Endothelial cell (in vitro differentiated cells): ENCODE measurements at regions not wholly inside any gene's neighbourhood (a gene's known extent, or its start where the extent isn't known, plus 50 kb on each side); places are given as distances from the start of the nearest gene placed in this dataset.
A peak's percentile ranks its signal among the peaks of the same experiment; 100 is the strongest.
"Not testable (repeated sequence)": the region's sequence is repeated elsewhere in the genome, so short reads cannot be mapped to it uniquely, and the experiment has no call there.

Experiments used
- DNase-seq: peaks from one replicate; pipeline ENCODE4 v3.0.0; 2021; ENCODE audit warnings: low spot score
- H3K27ac Mint-ChIP-seq: one replicate; pipeline ENCODE4 v1.8.0; 2021; ENCODE audit warnings: mixed read lengths, inconsistent platforms; ENCODE audit not compliant: unreplicated experiment
- H3K27me3 Mint-ChIP-seq: one replicate; pipeline ENCODE4 v1.8.0; 2021; ENCODE audit warnings: mild to moderate bottlenecking, moderate library complexity, mixed read lengths, inconsistent platforms; ENCODE audit not compliant: unreplicated experiment
- H3K36me3 Mint-ChIP-seq: one replicate; pipeline ENCODE4 v1.8.0; 2021; ENCODE audit warnings: mild to moderate bottlenecking, low read depth, mixed read lengths, inconsistent platforms; ENCODE audit not compliant: unreplicated experiment
- H3K4me1 Mint-ChIP-seq: one replicate; pipeline ENCODE4 v1.8.0; 2021; ENCODE audit warnings: mild to moderate bottlenecking, mixed read lengths, inconsistent platforms; ENCODE audit not compliant: unreplicated experiment
- H3K4me3 Mint-ChIP-seq: one replicate; pipeline ENCODE4 v1.8.0; 2021; ENCODE audit warnings: mild to moderate bottlenecking, mixed read lengths, inconsistent platforms; ENCODE audit not compliant: unreplicated experiment
- H3K9me3 Mint-ChIP-seq: one replicate; pipeline ENCODE4 v1.8.0; 2021; ENCODE audit warnings: mixed read lengths, inconsistent platforms; ENCODE audit not compliant: unreplicated experiment
- CTCF ChIP-seq: fragments of 200-600 bp; sonication (generic); IDR thresholded peaks from one replicate; pipeline ENCODE4 v1.5.0; 2021; ENCODE audit warnings: antibody characterized with exemption; ENCODE audit not compliant: unreplicated experiment

- TF ChIP-seq CTCF, result no peak
- Mint-ChIP-seq H3K4me1 (peaks cover 2% of the 10 kb centered on the region), H3K27ac (no peak overlapping the region), H3K9me3 (no peaks in the 10 kb centered on the region), H3K4me3 (no peak overlapping the region), H3K27me3 (peaks cover 4% of the 10 kb centered on the region), H3K36me3 (no peaks in the 10 kb centered on the region)
- no peak for DNase-seq
Observed at GRCh38 chr5:102107865-102108264, 188.2 kb downstream of the SLCO4C1 start.

GRCh38 chr5:102106599-102106998, 189.5 kb downstream of the SLCO4C1 start:
- no peak for TF ChIP-seq CTCF
- no peaks in the 10 kb centered on the region for H3K9me3 Mint-ChIP-seq
- H3K27me3 Mint-ChIP-seq, result peaks cover 2% of the 10 kb centered on the region
- H3K27ac Mint-ChIP-seq, result no peak overlapping the region
- H3K4me1 Mint-ChIP-seq, result peaks cover 2% of the 10 kb centered on the region
- DNase-seq, result no peak
- H3K4me3 Mint-ChIP-seq, result no peak overlapping the region
- H3K36me3 Mint-ChIP-seq, result no peaks in the 10 kb centered on the region

- no peak for DNase-seq
- no peak for TF ChIP-seq CTCF
- H3K27ac Mint-ChIP-seq, result no peak overlapping the region
- no peaks in the 10 kb centered on the region for H3K9me3 Mint-ChIP-seq
- H3K4me1 Mint-ChIP-seq, result peaks cover 5% of the 10 kb centered on the region
- no peaks in the 10 kb centered on the region for H3K36me3 Mint-ChIP-seq
- no peak overlapping the region for H3K4me3 Mint-ChIP-seq
- H3K27me3 Mint-ChIP-seq, result peaks cover 4% of the 10 kb centered on the region
Observed at GRCh38 chr5:102099766-102100331, 196.2 kb downstream of the SLCO4C1 start.

- not testable (repeated sequence) for H3K27ac Mint-ChIP-seq, H3K9me3 Mint-ChIP-seq, DNase-seq, H3K27me3 Mint-ChIP-seq, H3K36me3 Mint-ChIP-seq, H3K4me3 Mint-ChIP-seq, H3K4me1 Mint-ChIP-seq
Observed at GRCh38 chr5:102099083-102099482, 197.0 kb downstream of the SLCO4C1 start.

GRCh38 chr5:102098606-102099005, 197.5 kb downstream of the SLCO4C1 start:
- not testable (repeated sequence) for H3K4me1 Mint-ChIP-seq, H3K4me3 Mint-ChIP-seq, DNase-seq, H3K27me3 Mint-ChIP-seq, H3K36me3 Mint-ChIP-seq, H3K27ac Mint-ChIP-seq, H3K9me3 Mint-ChIP-seq

GRCh38 chr5:102090770-102091169, 205.3 kb downstream of the SLCO4C1 start:
- TF ChIP-seq CTCF, result peak; percentile 60
- no peaks in the 10 kb centered on the region for H3K9me3 Mint-ChIP-seq
- no peaks in the 10 kb centered on the region for H3K36me3 Mint-ChIP-seq
- H3K4me3 Mint-ChIP-seq, result no peak overlapping the region
- H3K4me1 Mint-ChIP-seq, result no peaks in the 10 kb centered on the region
- no peaks in the 10 kb centered on the region for H3K27me3 Mint-ChIP-seq
- H3K27ac Mint-ChIP-seq, result no peak overlapping the region
- DNase-seq, result peak; percentile 56
